ENCODE measurements at regions not wholly inside any gene's neighbourhood (a gene's known extent, or its start where the extent isn't known, plus 50 kb on each side); places are given as distances from the start of the nearest gene placed in this dataset.

DNA sequence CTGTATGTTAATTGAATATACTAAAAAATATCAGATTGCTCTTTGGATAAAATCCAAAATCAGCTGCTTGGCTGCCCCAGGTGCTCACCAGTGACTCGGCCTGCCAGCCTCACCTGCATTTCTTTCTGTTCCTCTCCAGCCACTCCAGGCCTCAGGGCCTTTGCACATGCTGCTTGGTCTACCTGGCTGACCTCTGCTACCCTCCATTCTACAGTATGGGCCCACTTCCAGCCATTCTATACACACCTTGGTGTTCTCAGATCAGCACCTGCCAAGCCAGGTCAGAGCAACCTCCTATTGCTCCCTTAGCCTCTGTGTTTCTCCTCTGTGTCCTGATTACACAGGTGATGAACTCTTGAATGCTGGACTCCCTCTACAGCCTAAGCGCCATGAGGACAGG is 106.6 kb upstream of the TWIST2 start:
- TF ChIP-seq, protein P1, sequence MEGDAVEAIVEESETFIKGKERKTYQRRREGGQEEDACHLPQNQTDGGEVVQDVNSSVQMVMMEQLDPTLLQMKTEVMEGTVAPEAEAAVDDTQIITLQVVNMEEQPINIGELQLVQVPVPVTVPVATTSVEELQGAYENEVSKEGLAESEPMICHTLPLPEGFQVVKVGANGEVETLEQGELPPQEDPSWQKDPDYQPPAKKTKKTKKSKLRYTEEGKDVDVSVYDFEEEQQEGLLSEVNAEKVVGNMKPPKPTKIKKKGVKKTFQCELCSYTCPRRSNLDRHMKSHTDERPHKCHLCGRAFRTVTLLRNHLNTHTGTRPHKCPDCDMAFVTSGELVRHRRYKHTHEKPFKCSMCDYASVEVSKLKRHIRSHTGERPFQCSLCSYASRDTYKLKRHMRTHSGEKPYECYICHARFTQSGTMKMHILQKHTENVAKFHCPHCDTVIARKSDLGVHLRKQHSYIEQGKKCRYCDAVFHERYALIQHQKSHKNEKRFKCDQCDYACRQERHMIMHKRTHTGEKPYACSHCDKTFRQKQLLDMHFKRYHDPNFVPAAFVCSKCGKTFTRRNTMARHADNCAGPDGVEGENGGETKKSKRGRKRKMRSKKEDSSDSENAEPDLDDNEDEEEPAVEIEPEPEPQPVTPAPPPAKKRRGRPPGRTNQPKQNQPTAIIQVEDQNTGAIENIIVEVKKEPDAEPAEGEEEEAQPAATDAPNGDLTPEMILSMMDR (IDR thresholded peaks at IDR 0.05), result no peak
- TF ChIP-seq POLR2A (IDR thresholded peaks at IDR 0.05; ENCODE audit: low read depth), result no peak

Measured in esophagus muscularis mucosa (tissue), 3 donors.